Uterus (tissue), 3 donors: ENCODE measurements at regions not wholly inside any gene's neighbourhood (a gene's known extent, or its start where the extent isn't known, plus 50 kb on each side); places are given as distances from the start of the nearest gene placed in this dataset.

Experiments
- DNase-seq, 2 donors: peaks; one replicate each; pipeline ENCODE4 v3.0.0-alpha.2; 2019 to 2020
- H3K27ac ChIP-seq, 2 donors: fragments of 200-600 bp; sonication (generic); 1 replicate in 1 of 2; 2 replicates in 1 of 2; pipeline ENCODE4 v1.5.1; 2016 to 2018
- H3K27me3 ChIP-seq, 2 donors: fragments of 200-600 bp; sonication (generic); one replicate each; pipeline ENCODE4 v1.5.1; 2018 to 2019; ENCODE audit warnings: control low read depth in 1 of 2
- H3K36me3 ChIP-seq, 2 donors: fragments of 200-600 bp; sonication (generic); one replicate each; pipeline ENCODE4 v1.5.1; 2019; ENCODE audit warnings: control low read depth in 1 of 2
- H3K4me1 ChIP-seq, 2 donors: fragments of 200-600 bp; sonication (generic); one replicate each; pipeline ENCODE4 v1.5.1; 2018 to 2019; ENCODE audit warnings: control low read depth in 1 of 2
- H3K4me3 ChIP-seq, 2 donors: fragments of 200-600 bp; sonication (generic); 1 replicate in 1 of 2; 2 replicates in 1 of 2; pipeline ENCODE4 v1.5.1; 2018 to 2019; ENCODE audit warnings: mild to moderate bottlenecking in 1 of 2
- H3K9me3 ChIP-seq, 2 donors: fragments of 200-600 bp; sonication (generic); one replicate each; pipeline ENCODE4 v1.5.1; 2019; ENCODE audit warnings: control low read depth in 1 of 2
- CTCF ChIP-seq, 4 experiments: fragments of 200-600 bp in 2 of 4; fragments of 450-650 bp in 2 of 4; sonication (generic) in 2 of 4; IDR thresholded peaks; one replicate each; pipeline ENCODE4 v1.5.1; 2016 to 2019; ENCODE audit warnings: antibody characterized with exemption in 4 of 4, mild to moderate bottlenecking in 2 of 4, moderate library complexity in 1 of 4
- POLR2A ChIP-seq, 2 donors: fragments of 450-650 bp; IDR thresholded peaks; one replicate each; pipeline ENCODE4 v1.6.1; 2016; ENCODE audit warnings: antibody characterized with exemption in 2 of 2, mild to moderate bottlenecking in 1 of 2, moderate library complexity in 1 of 2
- intact Hi-C: fragments of 100-400 bp; cut with DNase I; formaldehyde crosslinking; loops from one replicate; pipeline ENCODE4 v1.15.1; 2023; ENCODE audit warnings: low total_unique reads
- donor health status: DM: yes; HTN: yes; CAD: no.

- TF ChIP-seq POLR2A (IDR thresholded peaks at IDR 0.05) (no peak), CTCF (IDR thresholded peaks at IDR 0.05) (no peak)
- intact Hi-C loops, result no loop called here
- Histone ChIP-seq H3K9me3 (no peaks in the 10 kb centered on the region), H3K27me3 (no peaks in the 10 kb centered on the region), H3K4me3 (no peak overlapping the region), H3K36me3 (no peaks in the 10 kb centered on the region), H3K27ac (no peak overlapping the region), H3K4me1 (no peaks in the 10 kb centered on the region)
- no peak for DNase-seq
Measured at GRCh38 chr9:71308454-71308853, 187.0 kb upstream of the TRPM3 start.

GRCh38 chr9:71306134-71306533, 184.7 kb upstream of the TRPM3 start:
- Histone ChIP-seq H3K27ac (no peak overlapping the region), H3K4me3 (no peak overlapping the region), H3K9me3 (no peaks in the 10 kb centered on the region), H3K36me3 (no peaks in the 10 kb centered on the region), H3K4me1 (no peaks in the 10 kb centered on the region), H3K27me3 (no peaks in the 10 kb centered on the region)
- intact Hi-C loops, result no loop called here
- TF ChIP-seq CTCF (IDR thresholded peaks at IDR 0.05) (no peak), POLR2A (IDR thresholded peaks at IDR 0.05) (no peak)
- DNase-seq, result no peak

- no peaks in the 10 kb centered on the region for H3K36me3 ChIP-seq
- H3K27ac ChIP-seq, result no peak overlapping the region
- DNase-seq, result no peak
- H3K27me3 ChIP-seq, result no peaks in the 10 kb centered on the region
- no peak for TF ChIP-seq POLR2A (IDR thresholded peaks at IDR 0.05)
- TF ChIP-seq CTCF (IDR thresholded peaks at IDR 0.05), result no peak
- no peaks in the 10 kb centered on the region for H3K9me3 ChIP-seq
- intact Hi-C loops, result no loop called here
- H3K4me3 ChIP-seq, result no peak overlapping the region
- no peaks in the 10 kb centered on the region for H3K4me1 ChIP-seq
Measured at GRCh38 chr9:71303351-71303750, 181.9 kb upstream of the TRPM3 start.

GRCh38 chr9:71302776-71303175, 181.4 kb upstream of the TRPM3 start:
- no peaks in the 10 kb centered on the region for H3K27me3 ChIP-seq
- no peak for TF ChIP-seq POLR2A (IDR thresholded peaks at IDR 0.05)
- TF ChIP-seq CTCF (IDR thresholded peaks at IDR 0.05), result no peak
- no peaks in the 10 kb centered on the region for H3K36me3 ChIP-seq
- no peak overlapping the region for H3K4me3 ChIP-seq
- DNase-seq, result no peak
- no peak overlapping the region for H3K27ac ChIP-seq
- H3K9me3 ChIP-seq, result no peaks in the 10 kb centered on the region
- no peaks in the 10 kb centered on the region for H3K4me1 ChIP-seq
- intact Hi-C loops, result no loop called here

GRCh38 chr9:71295928-71296327, 174.5 kb upstream of the TRPM3 start:
- no peak overlapping the region for H3K4me3 ChIP-seq
- no peaks in the 10 kb centered on the region for H3K36me3 ChIP-seq
- intact Hi-C loops, result no loop called here
- no peak overlapping the region for H3K27ac ChIP-seq
- H3K9me3 ChIP-seq, result no peaks in the 10 kb centered on the region
- no peaks in the 10 kb centered on the region for H3K4me1 ChIP-seq
- no peaks in the 10 kb centered on the region for H3K27me3 ChIP-seq
- TF ChIP-seq POLR2A (IDR thresholded peaks at IDR 0.05) (no peak), CTCF (IDR thresholded peaks at IDR 0.05) (no peak)
- DNase-seq, result no peak
